Osteoblast (primary cell): ENCODE measurements at regions not wholly inside any gene's neighbourhood (a gene's known extent, or its start where the extent isn't known, plus 50 kb on each side); places are given as distances from the start of the nearest gene placed in this dataset.
"Not testable (repeated sequence)": the region's sequence is repeated elsewhere in the genome, so short reads cannot be mapped to it uniquely, and the experiment has no call there.

Source experiments
- DNase-seq: peaks from one replicate; pipeline ENCODE4 v3.0.0; 2011; ENCODE audit warnings: low spot score, mixed read lengths; ENCODE audit not compliant: insufficient read length; ENCODE audit errors: missing footprints
- H2AFZ ChIP-seq: 2 replicates; pipeline ENCODE4 v1.6.0; 2011; ENCODE audit warnings: mild to moderate bottlenecking, low read length
- H3K27ac ChIP-seq: 2 replicates; pipeline ENCODE4 v1.5.1; 2011; ENCODE audit warnings: mild to moderate bottlenecking, low read depth, low read length, moderate library complexity
- H3K27me3 ChIP-seq: 2 replicates; pipeline ENCODE4 v1.6.0; 2012; ENCODE audit warnings: mild to moderate bottlenecking, control low read depth, inconsistent platforms, low read length, moderate library complexity; ENCODE audit not compliant: insufficient read depth
- H3K36me3 ChIP-seq: 2 replicates; pipeline ENCODE4 v1.5.1; 2011; ENCODE audit warnings: mild to moderate bottlenecking, low read length, control low read depth, moderate library complexity; ENCODE audit not compliant: insufficient read depth
- H3K4me1 ChIP-seq: 2 replicates; pipeline ENCODE4 v1.5.1; 2011; ENCODE audit warnings: mild to moderate bottlenecking, low read length, control low read depth, moderate library complexity; ENCODE audit not compliant: insufficient read depth
- H3K4me2 ChIP-seq: 2 replicates; pipeline ENCODE4 v1.6.0; 2011; ENCODE audit warnings: mild to moderate bottlenecking, low read length; ENCODE audit not compliant: insufficient read depth
- H3K4me3 ChIP-seq: fragments of 200-600 bp; sonication (generic); 3 replicates; pipeline ENCODE4 v1.5.1; 2012; ENCODE audit warnings: mild to moderate bottlenecking, low read length, inconsistent platforms; ENCODE audit not compliant: insufficient read depth
- H3K79me2 ChIP-seq: 2 replicates; pipeline ENCODE4 v1.6.0; 2012; ENCODE audit warnings: mild to moderate bottlenecking, low read length, control low read depth, inconsistent platforms; ENCODE audit not compliant: insufficient read depth
- H3K9me3 ChIP-seq: 2 replicates; pipeline ENCODE4 v1.5.1; 2011; ENCODE audit warnings: low read depth, low read length, control low read depth
- H4K20me1 ChIP-seq: 2 replicates; pipeline ENCODE4 v1.6.0; 2012; ENCODE audit warnings: mild to moderate bottlenecking, low read length, control low read depth; ENCODE audit not compliant: insufficient read depth
- CTCF ChIP-seq: IDR thresholded peaks from 2 replicates; pipeline ENCODE4 v1.5.1; 2011; ENCODE audit warnings: mild to moderate bottlenecking, low read depth, low read length, moderate library complexity; ENCODE audit errors: extremely low read depth

GRCh38 chr1:47661040-47661439, 223.2 kb downstream of the FOXD2 start:
- Histone ChIP-seq H3K27me3 (no peaks in the 10 kb centered on the region), H4K20me1 (no peaks in the 10 kb centered on the region), H2AFZ (no peak overlapping the region), H3K9me3 (no peaks in the 10 kb centered on the region), H3K27ac (no peak overlapping the region), H3K4me2 (no peak overlapping the region), H3K79me2 (no peaks in the 10 kb centered on the region), H3K36me3 (no peaks in the 10 kb centered on the region), H3K4me1 (peaks cover 3% of the 10 kb centered on the region), H3K4me3 (no peak overlapping the region)
- DNase-seq = no peak
- TF ChIP-seq CTCF = no peak

- Histone ChIP-seq H3K4me3 (no peak overlapping the region), H3K27ac (no peak overlapping the region), H4K20me1 (no peaks in the 10 kb centered on the region), H3K4me2 (no peak overlapping the region), H2AFZ (no peak overlapping the region), H3K4me1 (no peaks in the 10 kb centered on the region), H3K79me2 (no peaks in the 10 kb centered on the region), H3K9me3 (peaks cover 2% of the 10 kb centered on the region), H3K36me3 (no peaks in the 10 kb centered on the region), H3K27me3 (no peaks in the 10 kb centered on the region)
- DNase-seq = no peak
- no peak for TF ChIP-seq CTCF
Observed at GRCh38 chr1:47662068-47662467, 224.2 kb downstream of the FOXD2 start.

- H4K20me1 ChIP-seq = no peaks in the 10 kb centered on the region
- no peaks in the 10 kb centered on the region for H3K36me3 ChIP-seq
- H2AFZ ChIP-seq = no peak overlapping the region
- H3K4me2 ChIP-seq = no peak overlapping the region
- H3K27me3 ChIP-seq = no peaks in the 10 kb centered on the region
- H3K4me1 ChIP-seq = no peaks in the 10 kb centered on the region
- no peak for TF ChIP-seq CTCF
- peaks cover 2% of the 10 kb centered on the region for H3K9me3 ChIP-seq
- no peak overlapping the region for H3K27ac ChIP-seq
- H3K79me2 ChIP-seq = no peaks in the 10 kb centered on the region
- DNase-seq = no peak
- no peak overlapping the region for H3K4me3 ChIP-seq
Observed at GRCh38 chr1:47663286-47663685, 225.4 kb downstream of the FOXD2 start.

- Histone ChIP-seq H3K4me2 (no peak overlapping the region), H3K4me1 (no peaks in the 10 kb centered on the region), H3K36me3 (no peaks in the 10 kb centered on the region), H4K20me1 (no peaks in the 10 kb centered on the region), H2AFZ (no peak overlapping the region), H3K9me3 (peaks cover 2% of the 10 kb centered on the region), H3K79me2 (no peaks in the 10 kb centered on the region), H3K27me3 (no peaks in the 10 kb centered on the region), H3K27ac (no peak overlapping the region), H3K4me3 (no peak overlapping the region)
- no peak for TF ChIP-seq CTCF
- DNase-seq = no peak
Observed at GRCh38 chr1:47664356-47664755, 226.5 kb downstream of the FOXD2 start.

- H3K4me1 ChIP-seq, H3K4me3 ChIP-seq, H3K9me3 ChIP-seq, H2AFZ ChIP-seq, DNase-seq, H3K27ac ChIP-seq, H3K79me2 ChIP-seq, H3K27me3 ChIP-seq, H4K20me1 ChIP-seq, H3K36me3 ChIP-seq, H3K4me2 ChIP-seq: not testable (repeated sequence)
Observed at GRCh38 chr1:47664896-47665295, 227.1 kb downstream of the FOXD2 start.
